H1 (cell line): ENCODE measurements at regions not wholly inside any gene's neighbourhood (a gene's known extent, or its start where the extent isn't known, plus 50 kb on each side); places are given as distances from the start of the nearest gene placed in this dataset.

Source experiments
- CTCF ChIP-seq, 3 experiments: IDR thresholded peaks; 1 replicate in 2 of 3; 2 replicates in 1 of 3; pipeline versions ENCODE4 v1.5.1 to v1.6.1; 2011; ENCODE audit warnings: low read length in 3 of 3, mild to moderate bottlenecking in 3 of 3, inconsistent platforms in 2 of 3, low read depth in 1 of 3, moderate library complexity in 1 of 3; ENCODE audit not compliant: insufficient read depth in 1 of 3; ENCODE audit errors: control extremely low read depth in 1 of 3
- FOSL1 ChIP-seq: IDR thresholded peaks from 2 replicates; pipeline ENCODE4 v1.6.1; 2011; ENCODE audit warnings: mild to moderate bottlenecking, low read depth, low read length, moderate library complexity; ENCODE audit not compliant: insufficient read depth
- POLR2A ChIP-seq, 2 experiments: IDR thresholded peaks; 1 replicate in 1 of 2; 2 replicates in 1 of 2; pipeline ENCODE4 v1.6.1; 2011; ENCODE audit warnings: low read depth in 2 of 2, low read length in 2 of 2, mild to moderate bottlenecking in 2 of 2; ENCODE audit errors: control extremely low read depth in 1 of 2
- SP1 ChIP-seq: IDR thresholded peaks from 2 replicates; pipeline ENCODE4 v1.6.1; 2011; ENCODE audit warnings: low read depth, low read length
- SP2 ChIP-seq: IDR thresholded peaks from 2 replicates; pipeline ENCODE4 v1.6.1; 2012; ENCODE audit warnings: mild to moderate bottlenecking, low read length, inconsistent platforms
- TAF1 ChIP-seq: IDR thresholded peaks from 2 replicates; pipeline ENCODE4 v1.6.1; 2011; ENCODE audit warnings: mild to moderate bottlenecking, low read depth, low read length
- ZNF274 ChIP-seq: IDR thresholded peaks from 2 replicates; pipeline ENCODE4 v1.7.0; 2012; ENCODE audit warnings: low read length, borderline replicate concordance; ENCODE audit errors: extremely low read depth

DNA sequence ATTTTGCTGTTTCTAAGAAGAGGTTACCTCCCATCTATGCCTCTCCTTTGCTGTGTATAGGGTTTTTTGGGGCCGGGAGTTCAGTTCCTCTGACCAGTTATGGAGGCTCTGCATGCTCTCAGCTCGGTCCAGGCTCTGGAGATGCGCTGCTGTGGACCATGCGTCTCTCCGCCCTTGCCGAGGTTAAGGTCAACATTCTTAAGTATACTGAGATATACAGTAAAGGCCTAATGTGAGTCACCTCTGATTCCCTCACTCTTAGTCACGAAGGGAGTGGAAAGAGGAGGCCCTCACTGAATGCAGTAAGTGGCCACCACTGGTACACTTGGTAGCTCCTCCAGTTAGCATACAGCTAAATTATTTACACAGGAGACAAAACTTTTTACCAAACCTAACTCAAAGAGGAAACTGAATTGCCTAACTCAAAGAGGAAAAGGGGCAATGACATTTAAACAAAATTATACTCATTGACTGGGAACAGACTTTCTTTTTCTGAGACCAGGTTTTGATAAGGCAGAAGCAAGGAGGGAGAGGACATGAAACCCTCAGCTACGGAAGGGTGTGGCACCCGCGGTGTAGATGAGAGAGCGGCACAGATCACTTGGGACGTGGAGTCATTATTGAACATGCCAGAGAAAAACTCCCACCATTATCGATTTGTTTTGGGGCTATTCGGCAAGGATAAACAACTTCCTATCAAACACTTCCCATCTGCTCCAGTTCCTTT is 98.7 kb downstream of the COPS8 start:
- TF ChIP-seq CTCF (IDR thresholded peaks at IDR 0.05; ENCODE audit: control extremely low read depth in 1 of 3, insufficient read depth in 1 of 3, low read depth in 1 of 3, low read length in 3 of 3) (no peak), FOSL1 (no peak), SP1 (no peak), POLR2A (IDR thresholded peaks at IDR 0.05; ENCODE audit: control extremely low read depth in 1 of 2, low read depth in 2 of 2, low read length in 2 of 2) (no peak), ZNF274 (no peak), TAF1 (no peak), SP2 (no peak)
